Suppressor macrophage (primary cell): ENCODE measurements at regions not wholly inside any gene's neighbourhood (a gene's known extent, or its start where the extent isn't known, plus 50 kb on each side); places are given as distances from the start of the nearest gene placed in this dataset.

Source experiments
- DNase-seq, 4 experiments: peaks; one replicate each; pipeline ENCODE4 v3.0.0-alpha.2; 2020 to 2022

DNA sequence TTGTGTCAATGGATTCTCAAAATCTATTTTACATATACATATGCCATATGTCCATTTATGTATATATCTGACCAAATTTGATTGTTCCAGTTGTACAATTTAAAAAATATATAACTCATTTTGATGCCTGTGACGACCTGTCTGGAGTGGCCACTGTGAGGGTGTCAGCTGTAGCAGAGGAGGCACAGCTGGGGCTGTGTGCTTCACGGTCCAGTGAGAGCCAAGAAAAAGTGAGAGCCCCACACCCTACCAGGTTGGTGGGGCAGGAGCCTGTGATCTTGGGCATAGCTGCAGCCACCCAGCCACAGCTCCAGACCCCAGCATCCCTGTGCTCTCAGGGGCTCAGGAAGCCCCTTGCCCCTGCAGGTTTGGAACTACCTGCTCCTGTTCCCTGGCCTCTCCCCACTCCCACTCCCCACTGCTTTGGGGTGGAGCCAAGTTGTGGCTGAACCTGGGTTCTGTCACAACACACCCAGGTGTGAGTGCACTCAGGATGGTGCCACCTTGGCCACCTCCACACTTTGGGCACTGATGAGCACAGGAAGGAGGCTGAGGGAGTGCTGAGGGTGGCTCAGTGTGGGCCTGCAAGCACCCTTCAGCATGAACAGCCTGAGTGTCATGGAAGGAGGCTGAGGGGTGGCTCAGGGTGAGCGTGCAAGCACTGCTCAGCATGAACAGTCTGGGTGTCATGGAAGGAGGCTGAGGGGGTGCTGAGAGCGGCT lies 161.1 kb upstream of the ROBO1 start:
- DNase-seq: no peak

DNA sequence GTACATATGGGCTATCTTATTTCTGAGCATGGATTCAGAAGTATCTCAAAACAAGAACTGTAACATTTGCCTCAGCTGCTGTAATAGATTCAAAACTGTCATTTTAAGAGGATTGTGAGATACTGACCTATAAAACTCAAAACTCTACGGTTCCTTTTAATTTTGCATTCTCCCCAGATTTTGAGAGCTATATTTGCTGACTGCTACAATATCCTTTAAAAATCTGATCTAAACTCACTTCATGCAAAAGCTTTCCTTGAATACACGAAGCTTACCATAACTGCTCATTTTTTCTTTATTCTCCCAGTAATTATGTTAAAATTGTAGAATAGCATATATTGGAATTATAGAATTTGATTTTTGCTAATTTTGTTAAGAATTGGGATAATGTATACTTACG lies 158.7 kb upstream of the ROBO1 start:
- DNase-seq: no peak

DNA sequence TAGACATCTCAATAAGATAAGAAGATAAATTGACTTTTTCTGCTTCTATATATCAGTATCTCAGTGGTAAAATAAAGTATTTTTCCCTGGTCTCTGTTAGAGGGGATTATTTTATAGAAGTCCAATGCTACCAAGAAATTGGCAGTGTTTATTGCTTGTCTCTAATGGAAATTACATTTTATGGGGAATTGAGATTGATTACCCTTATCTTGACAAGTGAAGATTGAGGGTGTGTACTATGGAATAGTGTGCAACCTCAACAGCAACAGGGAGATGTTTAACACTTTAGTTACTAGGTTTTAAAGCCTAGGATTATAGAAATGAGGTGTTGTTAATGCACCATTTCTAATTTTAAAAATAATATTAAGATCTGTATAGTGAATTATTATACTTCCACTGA lies 154.8 kb upstream of the ROBO1 start:
- no peak for DNase-seq

DNA sequence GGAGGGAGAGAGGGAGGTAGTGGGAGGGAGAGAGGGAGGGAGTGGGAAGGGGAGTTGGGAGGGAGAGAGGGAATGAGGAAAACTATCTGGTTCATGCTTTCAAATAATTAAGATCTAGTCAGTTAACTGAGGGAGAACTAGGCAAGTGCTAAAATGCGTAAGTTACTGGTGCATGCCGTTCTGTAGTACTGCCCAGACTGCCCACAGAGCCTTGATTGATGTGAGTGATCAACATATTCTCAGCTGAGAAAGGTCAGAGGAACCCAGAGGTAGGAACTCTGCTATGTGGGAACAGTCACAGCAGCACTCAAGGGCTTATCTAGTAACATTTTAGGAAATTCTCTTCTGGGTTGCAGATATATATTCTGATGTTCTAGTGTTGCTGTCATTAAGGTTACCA lies 149.8 kb upstream of the ROBO1 start:
- no peak for DNase-seq

DNA sequence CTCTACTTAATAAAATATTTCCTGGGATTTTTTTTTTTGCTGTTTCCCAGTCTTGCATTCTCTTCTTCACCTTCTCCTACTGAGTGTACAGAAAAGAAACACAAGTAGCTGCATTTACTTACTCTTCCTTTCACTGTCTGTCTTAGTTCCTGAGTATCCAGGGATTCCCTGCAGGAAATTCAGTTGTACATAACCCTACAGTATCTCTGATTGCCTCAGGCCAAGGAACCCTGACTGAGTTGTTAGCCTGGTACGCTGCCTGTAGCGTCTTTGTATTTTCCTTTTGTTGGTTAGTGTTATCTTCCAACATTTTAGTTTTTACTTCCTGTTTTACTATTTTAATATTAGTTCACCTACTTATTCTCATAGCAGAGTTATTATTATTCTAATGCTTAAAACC lies 142.5 kb upstream of the ROBO1 start:
- DNase-seq: no peak

DNA sequence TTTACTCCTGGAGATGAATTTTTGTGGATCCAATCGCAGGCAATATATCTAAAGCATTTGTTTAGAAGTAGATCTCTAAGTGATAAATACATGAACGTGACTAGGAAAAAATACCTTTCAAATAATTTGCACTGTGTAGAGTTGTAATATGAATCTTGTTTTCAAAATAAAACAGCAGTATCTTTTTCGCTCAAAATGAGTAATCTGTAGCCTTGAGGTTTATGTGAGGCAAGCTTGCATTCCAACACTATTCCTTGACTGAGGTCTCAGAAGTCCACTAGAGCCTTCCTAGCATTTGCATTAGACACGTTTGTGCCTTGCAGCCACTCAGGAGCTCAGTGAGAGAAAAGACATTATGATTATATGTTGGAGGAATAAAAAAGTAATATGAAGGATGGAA lies 138.3 kb upstream of the ROBO1 start:
- no peak for DNase-seq

DNA sequence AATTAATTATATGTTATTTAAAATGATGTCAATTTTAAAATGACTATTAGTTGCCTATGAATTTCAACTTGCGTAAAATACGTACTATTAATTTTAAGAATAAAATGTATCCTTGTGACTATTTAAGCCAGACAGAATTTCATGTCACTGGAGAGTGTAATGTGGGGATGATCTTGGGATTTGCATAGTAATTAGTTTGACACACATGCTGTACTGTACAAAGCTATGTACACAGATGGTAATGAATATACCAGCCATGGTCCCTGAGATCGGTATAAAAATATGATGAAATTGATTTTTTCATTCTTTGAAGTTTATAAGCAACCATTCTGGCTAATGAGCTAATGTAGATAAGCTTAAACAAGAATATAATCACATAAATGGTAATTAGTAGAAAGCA lies 134.4 kb upstream of the ROBO1 start:
- DNase-seq: no peak

DNA sequence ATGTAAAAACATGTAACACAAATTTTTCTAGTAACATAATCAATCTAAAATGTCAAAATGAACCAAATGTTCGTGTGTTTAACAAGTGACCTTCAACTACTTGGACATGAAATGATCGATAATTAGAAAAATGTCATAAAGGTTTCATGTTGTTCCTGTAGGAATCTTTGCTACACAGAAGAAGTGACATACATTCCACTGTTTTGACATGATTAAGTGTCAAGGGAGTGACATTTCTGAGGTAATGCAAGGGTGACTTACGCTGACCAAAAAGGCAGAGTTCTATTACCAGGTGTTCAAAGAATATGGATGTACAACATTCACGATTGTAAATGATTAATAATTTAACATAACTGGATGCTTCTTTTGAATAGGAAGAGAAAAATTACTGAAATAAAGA lies 131.1 kb upstream of the ROBO1 start:
- DNase-seq: no peak

DNA sequence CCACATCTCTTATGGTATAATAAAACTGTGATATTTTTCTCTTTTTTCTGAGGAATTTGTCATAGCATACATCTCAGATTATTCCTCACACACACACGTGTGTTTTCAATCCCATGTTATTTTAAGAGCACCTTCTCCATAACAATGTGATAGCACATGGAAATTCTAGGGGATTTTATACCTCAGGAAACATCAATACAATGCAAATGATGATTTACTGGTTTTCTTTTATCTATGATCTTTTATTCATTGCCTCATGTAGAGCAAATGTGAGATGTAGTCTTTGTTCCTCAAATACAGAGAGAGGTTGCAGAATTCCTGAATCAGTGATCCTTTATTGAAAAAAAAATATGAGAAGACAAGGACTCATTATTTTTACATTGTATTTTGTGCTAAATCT lies 128.3 kb upstream of the ROBO1 start:
- no peak for DNase-seq

DNA sequence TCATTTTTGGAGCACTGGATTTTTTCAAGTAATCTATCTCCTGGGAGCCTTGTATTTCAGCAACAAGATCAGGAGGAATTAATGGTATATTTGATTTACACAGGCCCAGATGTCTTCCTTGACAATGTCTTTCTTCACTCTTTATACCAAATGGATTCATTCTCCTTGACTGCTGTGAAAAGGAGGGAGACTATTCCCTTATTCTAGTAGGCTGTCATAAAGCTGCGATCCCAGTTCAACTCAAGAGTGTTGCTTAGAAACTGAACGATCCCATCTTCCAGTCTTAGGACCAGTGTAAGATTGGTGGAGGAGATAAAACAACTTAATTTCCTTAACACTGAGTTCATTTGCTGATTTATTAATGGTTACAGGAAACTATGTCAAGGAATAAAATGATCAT lies 119.4 kb upstream of the ROBO1 start:
- no peak for DNase-seq

DNA sequence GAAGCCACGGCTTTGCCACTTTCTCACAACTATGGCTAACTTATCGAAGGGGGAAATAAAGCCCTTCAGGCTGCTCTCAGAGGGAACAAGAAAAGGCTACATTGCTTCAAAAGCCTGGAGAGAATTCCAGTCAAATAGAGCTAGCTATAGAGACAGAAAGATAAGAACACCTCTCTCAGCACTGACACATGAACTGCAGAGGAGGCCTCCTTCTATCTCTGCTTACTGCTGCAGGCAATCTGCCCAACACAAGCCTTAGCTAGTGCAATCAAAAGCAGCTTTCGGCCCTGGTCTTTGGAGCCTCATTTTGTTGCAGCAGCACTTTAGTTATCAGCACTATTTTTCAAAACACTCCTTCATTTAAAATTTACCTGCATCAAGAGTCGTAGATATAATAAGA lies 118.4 kb upstream of the ROBO1 start:
- DNase-seq: no peak

DNA sequence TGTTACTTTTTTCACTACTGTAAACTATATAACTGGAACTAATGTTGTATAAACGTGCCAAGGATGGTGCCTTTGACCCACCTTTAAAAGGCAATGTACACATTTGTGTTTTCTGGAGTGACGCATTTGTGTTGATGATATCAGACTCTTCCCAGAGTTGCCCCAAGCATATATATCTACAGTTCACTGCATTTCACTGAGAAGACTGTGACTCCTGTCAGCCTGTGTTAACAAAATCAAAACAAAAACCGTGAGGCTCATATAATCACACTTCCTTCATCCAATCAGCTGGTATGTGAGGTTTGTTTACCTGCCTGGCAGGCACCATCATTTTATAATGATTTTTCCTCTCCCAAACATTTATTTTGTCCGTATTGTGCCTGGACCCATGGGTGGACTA lies 117.6 kb upstream of the ROBO1 start:
- DNase-seq: no peak

DNA sequence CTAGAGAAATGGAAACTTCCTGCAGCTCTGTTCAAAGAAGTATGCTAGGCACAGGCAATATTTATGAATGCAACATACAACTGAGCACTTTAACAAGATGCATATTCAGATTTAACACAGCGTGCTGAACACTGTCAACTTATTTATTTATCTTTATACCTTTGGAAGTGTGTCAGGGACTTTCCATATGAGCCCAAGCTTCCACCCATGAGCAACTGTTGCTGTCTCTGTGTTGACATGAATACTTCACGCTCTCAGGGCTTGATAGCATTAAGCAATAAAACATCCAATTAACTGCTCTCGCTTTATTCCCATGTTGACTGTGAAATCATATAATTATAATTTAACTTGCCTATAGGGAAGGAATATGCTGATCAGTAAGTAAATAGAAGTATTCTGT lies 116.6 kb upstream of the ROBO1 start:
- DNase-seq: no peak

DNA sequence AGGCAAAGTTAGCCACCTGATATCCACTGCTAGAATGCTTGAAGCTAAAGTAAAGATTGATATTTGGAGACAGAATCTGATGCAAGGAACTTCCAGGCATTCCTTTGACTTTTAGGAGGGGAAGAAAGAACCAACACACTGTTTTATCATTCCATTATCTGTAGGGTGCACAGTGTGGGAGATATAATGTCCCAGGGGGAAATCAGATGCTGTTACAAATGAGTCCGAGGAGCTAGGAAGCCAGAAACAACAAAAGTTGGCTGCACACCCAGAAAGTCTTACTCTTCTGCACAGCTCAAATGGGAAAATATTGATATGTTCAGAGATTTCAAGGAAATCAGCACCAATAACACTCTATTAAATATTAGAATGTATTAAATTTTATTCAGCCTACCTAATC lies 113.6 kb upstream of the ROBO1 start:
- DNase-seq: no peak

DNA sequence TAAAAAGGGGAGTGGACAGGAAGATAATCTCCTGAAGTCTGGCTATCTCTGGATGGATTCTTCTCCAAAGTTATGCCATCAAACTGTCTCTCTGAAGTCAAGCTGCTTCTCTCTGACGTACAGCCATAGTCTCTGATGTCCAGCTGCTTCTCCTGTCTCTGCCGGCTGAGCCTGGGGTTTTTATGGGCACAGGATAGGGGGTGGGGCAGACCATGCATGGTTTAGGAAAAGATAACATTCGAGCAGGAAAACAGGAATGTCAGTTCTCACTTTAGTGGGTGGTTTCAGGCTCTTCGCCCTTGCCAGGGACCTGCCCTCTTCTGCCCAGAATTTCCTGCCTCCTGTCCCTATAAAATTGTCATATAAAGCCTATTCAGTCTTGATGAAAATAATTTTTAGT lies 110.9 kb upstream of the ROBO1 start:
- no peak for DNase-seq

DNA sequence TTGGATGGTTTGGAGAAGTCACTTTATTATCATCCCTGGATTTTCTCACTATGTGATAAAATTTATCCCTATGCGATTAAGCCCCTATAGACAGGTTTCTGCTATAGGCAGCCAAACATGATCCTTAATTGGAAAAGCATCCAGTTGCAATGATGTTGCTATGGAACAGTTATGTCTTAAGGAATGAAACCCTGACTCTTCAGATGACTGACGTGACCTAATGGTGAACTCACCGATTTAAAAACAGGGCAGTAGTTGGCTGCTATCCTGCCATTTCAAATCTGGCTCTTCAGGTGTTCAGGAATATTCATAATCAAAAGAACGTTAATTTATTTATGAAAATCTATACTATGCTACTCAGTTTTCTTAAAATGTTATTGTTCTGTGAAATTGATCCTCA lies 106.8 kb upstream of the ROBO1 start:
- DNase-seq: no peak

DNA sequence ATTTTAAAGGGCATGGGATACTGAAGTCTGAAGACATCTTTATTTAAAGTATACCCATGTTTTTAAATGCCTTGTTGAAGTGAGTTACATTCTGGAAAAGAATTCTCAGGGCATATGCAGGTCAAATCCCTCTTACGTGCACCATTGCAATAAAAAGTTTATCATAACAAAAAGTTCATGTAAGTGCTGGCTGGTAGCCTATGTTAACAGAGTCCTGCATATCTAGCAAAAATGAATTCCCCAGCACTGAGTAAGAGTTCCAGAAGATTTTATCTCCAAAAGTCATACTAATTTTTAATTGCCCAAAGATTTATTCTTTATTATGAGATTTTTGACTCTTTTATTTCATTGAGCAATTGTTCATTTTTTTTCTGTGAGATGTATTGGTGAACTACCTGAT lies 104.7 kb upstream of the ROBO1 start:
- no peak for DNase-seq

DNA sequence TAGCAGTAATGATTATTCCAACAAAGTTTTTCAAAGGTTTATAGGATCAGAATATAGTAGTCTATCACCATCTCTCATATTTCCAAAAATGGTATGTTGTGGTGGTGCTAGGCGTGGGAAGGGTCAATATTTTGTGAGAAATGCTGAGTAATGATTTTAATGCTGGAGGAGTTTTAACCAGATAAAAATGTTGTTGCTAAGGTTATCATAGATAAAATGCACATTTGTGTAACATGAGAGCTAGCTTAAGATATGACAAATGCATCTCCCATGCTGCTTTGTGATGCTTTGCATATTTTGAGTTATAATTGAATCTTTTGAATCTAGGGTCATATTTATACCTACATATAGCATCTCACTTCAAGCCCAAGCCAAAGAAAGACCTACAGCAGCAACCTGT lies 103.9 kb upstream of the ROBO1 start:
- no peak for DNase-seq

DNA sequence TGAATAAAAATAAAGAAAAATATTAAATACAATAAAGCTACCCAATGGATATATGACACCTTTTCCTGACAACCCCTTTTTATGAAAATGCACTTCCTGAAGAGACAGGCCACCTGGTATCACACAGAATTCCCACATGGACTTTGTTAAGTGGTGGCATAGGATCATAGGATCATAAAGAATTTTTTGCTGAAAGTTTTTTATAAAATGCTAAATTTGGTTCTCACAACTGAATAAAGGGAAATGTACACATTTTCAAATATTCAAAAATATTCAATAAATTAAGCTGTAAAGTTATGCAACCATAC lies 102.5 kb upstream of the ROBO1 start:
- no peak for DNase-seq

DNA sequence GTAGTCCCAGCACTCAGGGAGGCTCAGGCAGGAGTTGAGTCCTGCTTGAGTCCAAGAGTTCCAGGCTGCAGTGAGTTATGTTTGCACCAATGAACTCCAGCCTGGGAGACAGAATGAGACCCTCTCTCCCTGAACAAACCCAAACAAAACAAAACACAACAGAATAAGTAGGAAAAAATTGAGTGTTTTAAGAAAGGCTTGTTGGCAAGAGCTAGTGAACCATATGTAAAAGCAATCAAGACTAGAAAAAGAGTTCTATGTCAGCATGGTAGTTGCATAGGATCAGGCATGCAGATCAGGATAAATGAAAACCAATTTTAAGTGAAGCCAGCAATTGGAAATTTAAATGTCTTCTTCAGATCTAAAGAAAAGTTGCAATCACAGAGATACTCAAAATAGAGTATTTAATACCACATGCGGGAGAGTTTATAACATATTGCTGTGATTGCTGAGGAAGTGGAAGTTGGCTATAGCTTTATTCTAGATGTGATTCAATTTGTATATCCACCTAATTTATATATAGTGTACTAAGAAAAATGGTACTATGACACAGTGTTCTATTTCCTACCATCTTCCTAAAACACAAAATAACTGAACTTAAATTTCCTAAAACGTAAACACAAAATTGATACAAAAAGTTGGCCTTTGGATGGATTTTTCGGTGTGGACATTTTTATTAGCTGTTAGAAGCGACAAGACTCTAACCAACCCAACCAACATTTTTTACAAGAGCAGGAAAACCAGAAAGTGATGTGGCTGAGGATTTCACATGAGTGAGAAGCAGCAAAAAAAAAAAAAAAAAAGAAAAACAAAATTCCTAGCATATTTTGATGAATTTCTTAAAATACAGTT lies 101.9 kb upstream of the ROBO1 start:
- no peak for DNase-seq

DNA sequence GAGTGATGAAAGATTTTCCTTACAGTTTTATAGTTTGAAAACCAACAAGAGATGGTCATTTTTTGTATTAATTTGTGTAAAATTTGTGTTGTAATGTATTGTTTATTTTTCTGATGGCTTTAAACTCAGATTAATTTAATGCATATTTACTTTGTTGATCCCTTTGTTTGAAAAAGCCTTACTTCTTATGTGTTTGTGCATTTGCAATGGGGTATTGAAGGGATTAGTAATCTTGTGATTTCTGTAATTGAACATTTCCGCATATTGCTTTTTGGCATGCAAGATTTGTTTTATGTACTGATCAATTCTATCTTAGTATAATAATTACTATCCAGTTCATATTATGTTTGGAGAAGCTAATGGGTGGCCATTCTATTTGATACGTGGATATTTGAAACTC lies 98.4 kb upstream of the ROBO1 start:
- DNase-seq: no peak

DNA sequence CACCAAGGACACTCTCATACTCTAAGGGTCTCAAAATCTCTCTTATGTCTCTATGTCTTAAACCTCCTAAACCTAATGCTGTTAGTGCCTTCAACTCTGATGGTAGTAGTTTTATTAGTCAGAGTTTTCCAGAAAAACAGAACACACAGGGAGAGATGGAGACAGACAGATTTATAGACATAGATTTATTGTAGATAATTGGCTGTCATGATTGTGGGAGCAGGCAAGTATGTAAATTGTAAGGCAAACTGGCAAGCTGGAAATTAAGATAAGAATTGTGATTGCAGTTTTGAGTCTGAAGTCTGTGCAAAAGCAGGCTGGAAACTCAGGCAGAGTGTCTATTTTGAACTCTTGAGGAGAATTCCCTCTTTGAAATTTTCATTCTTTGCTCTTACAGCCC lies 96.3 kb upstream of the ROBO1 start:
- DNase-seq: no peak

DNA sequence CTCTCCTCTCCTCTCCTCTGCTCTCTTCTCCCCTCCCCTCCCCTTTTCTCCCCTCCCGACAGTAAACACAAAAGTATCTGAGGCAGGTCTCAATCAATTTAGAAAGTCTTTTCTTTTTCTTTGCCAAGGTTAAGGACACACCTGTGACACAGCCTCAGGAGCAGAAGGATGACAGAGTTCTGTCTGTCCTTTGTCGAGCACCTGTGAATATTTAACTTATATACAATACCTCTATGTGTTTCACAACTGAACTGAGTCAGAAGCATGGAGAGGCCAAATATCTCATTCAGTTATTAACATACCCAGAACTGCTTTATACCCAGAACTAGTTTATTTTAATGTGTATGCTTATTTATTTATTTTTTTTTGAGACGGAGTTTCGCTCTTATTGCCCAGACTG lies 81.1 kb upstream of the ROBO1 start:
- no peak for DNase-seq

DNA sequence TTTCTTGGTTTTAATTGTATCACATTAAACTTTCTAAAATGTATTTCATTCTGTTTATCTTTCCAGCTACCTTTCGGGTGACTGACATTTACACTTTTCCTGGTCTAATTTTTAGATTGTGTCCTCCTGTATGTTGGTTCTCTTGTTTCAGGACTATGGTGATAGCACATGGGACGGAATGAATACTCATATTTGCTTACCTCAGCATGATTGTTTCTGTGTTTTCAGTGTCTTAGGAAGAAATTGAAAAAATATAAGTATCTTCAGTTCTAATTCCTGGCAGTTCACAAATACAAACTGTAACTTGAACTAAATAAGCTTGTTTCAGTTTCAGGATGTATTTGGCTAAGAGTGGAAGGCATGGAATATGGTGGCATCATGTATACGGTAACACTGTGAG lies 80.1 kb upstream of the ROBO1 start:
- DNase-seq: no peak
